HEK293T (cell line): ENCODE measurements at regions not wholly inside any gene's neighbourhood (a gene's known extent, or its start where the extent isn't known, plus 50 kb on each side); places are given as distances from the start of the nearest gene placed in this dataset.

Experiments
- ARNT ChIP-seq: fragments of 450-650 bp; IDR thresholded peaks from 2 replicates; pipeline ENCODE4 v1.6.1; 2017; ENCODE audit warnings: mild to moderate bottlenecking
- BHLHE40 ChIP-seq: fragments of 450-650 bp; IDR thresholded peaks from 2 replicates; pipeline ENCODE4 v1.6.1; 2016; ENCODE audit warnings: mild to moderate bottlenecking, moderate library complexity, borderline replicate concordance
- CTBP1 ChIP-seq: fragments of 450-650 bp; IDR thresholded peaks from 2 replicates; pipeline ENCODE4 v1.6.1; 2016; ENCODE audit warnings: borderline replicate concordance
- ELF4 ChIP-seq: fragments of 450-650 bp; IDR thresholded peaks from 2 replicates; pipeline ENCODE4 v1.6.1; 2017; ENCODE audit warnings: antibody characterized with exemption
- FOXA1 ChIP-seq: fragments of 450-650 bp; IDR thresholded peaks from 2 replicates; pipeline ENCODE4 v1.6.1; 2016; ENCODE audit warnings: mild to moderate bottlenecking
- FOXK2 ChIP-seq: fragments of 450-650 bp; IDR thresholded peaks from 2 replicates; pipeline ENCODE4 v1.6.1; 2016; ENCODE audit warnings: mild to moderate bottlenecking
- FOXM1 ChIP-seq: fragments of 450-650 bp; IDR thresholded peaks from 2 replicates; pipeline ENCODE4 v1.6.1; 2017; ENCODE audit warnings: mild to moderate bottlenecking, borderline replicate concordance
- HDGF ChIP-seq: fragments of 450-650 bp; IDR thresholded peaks from 2 replicates; pipeline ENCODE4 v1.6.1; 2017; ENCODE audit warnings: antibody characterized with exemption, borderline replicate concordance
- NFRKB ChIP-seq: fragments of 450-650 bp; IDR thresholded peaks from 2 replicates; pipeline ENCODE4 v1.6.1; 2016; ENCODE audit warnings: mild to moderate bottlenecking, moderate library complexity
- SP1 ChIP-seq: fragments of 450-650 bp; IDR thresholded peaks from 2 replicates; pipeline ENCODE4 v1.6.1; 2017
- SUZ12 ChIP-seq: fragments of 450-650 bp; IDR thresholded peaks from 2 replicates; pipeline ENCODE4 v1.6.1; 2016; ENCODE audit warnings: mild to moderate bottlenecking
- TARDBP ChIP-seq: fragments of 450-650 bp; IDR thresholded peaks from 2 replicates; pipeline ENCODE4 v1.6.1; 2016
- ZNF384 ChIP-seq: fragments of 450-650 bp; IDR thresholded peaks from 2 replicates; pipeline ENCODE4 v1.6.1; 2016
- TF ChIP-seq, protein P1 (sequence below): fragments of 450-650 bp; IDR thresholded peaks from 2 replicates; pipeline ENCODE4 v1.6.1; 2016

DNA sequence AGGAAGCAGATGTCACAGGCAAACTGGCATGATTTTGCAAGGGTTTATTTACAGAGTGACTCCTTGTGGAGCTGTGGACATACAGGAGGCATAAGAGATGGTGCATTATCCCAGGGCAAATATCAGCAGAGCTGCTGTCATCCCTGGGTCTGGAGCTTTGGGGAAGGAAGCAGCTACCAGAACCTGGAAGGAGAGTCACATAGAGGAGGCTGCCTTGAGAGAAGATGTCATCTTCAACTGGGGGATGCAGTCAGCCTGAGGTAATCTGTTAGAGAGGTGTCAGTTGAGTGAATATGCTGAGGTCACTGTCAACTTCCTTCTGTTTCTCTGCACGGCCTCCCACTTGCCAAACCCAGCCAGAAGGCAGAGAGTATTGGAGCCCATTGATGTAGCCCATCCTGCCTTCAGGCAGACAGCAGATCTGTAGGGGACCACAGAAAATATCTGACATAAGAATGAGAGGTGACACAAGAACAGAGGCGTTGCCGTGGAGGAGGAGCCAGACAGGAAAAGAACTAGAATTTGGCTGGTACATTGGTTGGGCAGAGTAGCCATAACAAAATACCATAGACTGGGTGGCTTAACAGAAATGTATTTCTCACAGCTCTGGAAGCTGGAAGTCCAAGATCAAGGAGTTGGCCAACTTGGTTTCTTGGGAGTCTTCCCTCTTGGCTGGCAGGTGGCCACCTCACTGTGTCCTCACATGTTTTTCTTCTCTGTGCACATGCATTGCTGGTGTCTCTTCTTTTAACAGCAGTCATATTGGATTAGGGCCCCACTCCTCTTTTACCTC, 102.8 kb downstream of the SNX18 start:
- TF ChIP-seq FOXM1 (no peak), ELF4 (no peak), SP1 (no peak), ZNF384 (no peak), FOXA1 (no peak), TARDBP (no peak), FOXK2 (no peak), BHLHE40 (no peak), SUZ12 (no peak), ARNT (no peak), NFRKB (no peak), HDGF (no peak), CTBP1 (no peak)
- TF ChIP-seq, protein P1, sequence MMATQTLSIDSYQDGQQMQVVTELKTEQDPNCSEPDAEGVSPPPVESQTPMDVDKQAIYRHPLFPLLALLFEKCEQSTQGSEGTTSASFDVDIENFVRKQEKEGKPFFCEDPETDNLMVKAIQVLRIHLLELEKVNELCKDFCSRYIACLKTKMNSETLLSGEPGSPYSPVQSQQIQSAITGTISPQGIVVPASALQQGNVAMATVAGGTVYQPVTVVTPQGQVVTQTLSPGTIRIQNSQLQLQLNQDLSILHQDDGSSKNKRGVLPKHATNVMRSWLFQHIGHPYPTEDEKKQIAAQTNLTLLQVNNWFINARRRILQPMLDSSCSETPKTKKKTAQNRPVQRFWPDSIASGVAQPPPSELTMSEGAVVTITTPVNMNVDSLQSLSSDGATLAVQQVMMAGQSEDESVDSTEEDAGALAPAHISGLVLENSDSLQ: no peak
